ENCODE measurements at regions not wholly inside any gene's neighbourhood (a gene's known extent, or its start where the extent isn't known, plus 50 kb on each side); places are given as distances from the start of the nearest gene placed in this dataset.

GRCh38 chr13:90416519-90416918, 931.0 kb upstream of the MIR17HG start:
- no peaks in the 10 kb centered on the region for H3K27me3 ChIP-seq (ENCODE audit: insufficient read depth, insufficient read length)
- no peaks in the 10 kb centered on the region for H3K9me3 ChIP-seq (ENCODE audit: insufficient read depth, low read length)
- no peak for DNase-seq (ENCODE audit: low read depth, low spot score)
- no peaks in the 10 kb centered on the region for H3K36me3 ChIP-seq (ENCODE audit: insufficient read depth, insufficient read length, low read length)
- TF ChIP-seq SUZ12 (IDR thresholded peaks at IDR 0.05; ENCODE audit: extremely low read depth, insufficient read depth, insufficient read length) = no peak
- no peak for TF ChIP-seq YY1 (IDR thresholded peaks at IDR 0.05; ENCODE audit: insufficient read depth, insufficient read length)
- no peak for TF ChIP-seq ZNF274 (IDR thresholded peaks at IDR 0.05; ENCODE audit: low read depth, low read length)
- no peak overlapping the region for H3K9ac ChIP-seq (ENCODE audit: insufficient read length, low read depth)
- no peaks in the 10 kb centered on the region for H3K4me1 ChIP-seq (ENCODE audit: insufficient read depth, insufficient read length)
- no peak overlapping the region for H3K4me3 ChIP-seq (ENCODE audit: insufficient read length, low read depth)

- Histone ChIP-seq H3K27me3 (ENCODE audit: insufficient read depth, insufficient read length) (no peaks in the 10 kb centered on the region), H3K4me3 (ENCODE audit: insufficient read length, low read depth) (no peak overlapping the region), H3K9ac (ENCODE audit: insufficient read length, low read depth) (no peak overlapping the region), H3K36me3 (ENCODE audit: insufficient read depth, insufficient read length, low read length) (no peaks in the 10 kb centered on the region), H3K4me1 (ENCODE audit: insufficient read depth, insufficient read length) (no peaks in the 10 kb centered on the region), H3K9me3 (ENCODE audit: insufficient read depth, low read length) (no peaks in the 10 kb centered on the region)
- TF ChIP-seq YY1 (IDR thresholded peaks at IDR 0.05; ENCODE audit: insufficient read depth, insufficient read length) (no peak), SUZ12 (IDR thresholded peaks at IDR 0.05; ENCODE audit: extremely low read depth, insufficient read depth, insufficient read length) (no peak), ZNF274 (IDR thresholded peaks at IDR 0.05; ENCODE audit: low read depth, low read length) (no peak)
- no peak for DNase-seq (ENCODE audit: low read depth, low spot score)
Observed at GRCh38 chr13:90416938-90417337, 930.5 kb upstream of the MIR17HG start.

- Histone ChIP-seq H3K27me3 (ENCODE audit: insufficient read depth, insufficient read length) (no peaks in the 10 kb centered on the region), H3K9me3 (ENCODE audit: insufficient read depth, low read length) (no peaks in the 10 kb centered on the region), H3K4me3 (ENCODE audit: insufficient read length, low read depth) (no peak overlapping the region), H3K4me1 (ENCODE audit: insufficient read depth, insufficient read length) (no peaks in the 10 kb centered on the region), H3K36me3 (ENCODE audit: insufficient read depth, insufficient read length, low read length) (no peaks in the 10 kb centered on the region), H3K9ac (ENCODE audit: insufficient read length, low read depth) (no peak overlapping the region)
- TF ChIP-seq ZNF274 (IDR thresholded peaks at IDR 0.05; ENCODE audit: low read depth, low read length) = no peak
- no peak for TF ChIP-seq SUZ12 (IDR thresholded peaks at IDR 0.05; ENCODE audit: extremely low read depth, insufficient read depth, insufficient read length)
- no peak for TF ChIP-seq YY1 (IDR thresholded peaks at IDR 0.05; ENCODE audit: insufficient read depth, insufficient read length)
- DNase-seq (ENCODE audit: low read depth, low spot score) = no peak
Observed at GRCh38 chr13:90420683-90421082, 926.8 kb upstream of the MIR17HG start.

- H3K36me3 ChIP-seq (ENCODE audit: insufficient read depth, insufficient read length, low read length) = no peaks in the 10 kb centered on the region
- no peaks in the 10 kb centered on the region for H3K9me3 ChIP-seq (ENCODE audit: insufficient read depth, low read length)
- no peak for DNase-seq (ENCODE audit: low read depth, low spot score)
- no peak overlapping the region for H3K9ac ChIP-seq (ENCODE audit: insufficient read length, low read depth)
- TF ChIP-seq ZNF274 (IDR thresholded peaks at IDR 0.05; ENCODE audit: low read depth, low read length) (no peak), SUZ12 (IDR thresholded peaks at IDR 0.05; ENCODE audit: extremely low read depth, insufficient read depth, insufficient read length) (no peak), YY1 (IDR thresholded peaks at IDR 0.05; ENCODE audit: insufficient read depth, insufficient read length) (no peak)
- no peaks in the 10 kb centered on the region for H3K27me3 ChIP-seq (ENCODE audit: insufficient read depth, insufficient read length)
- H3K4me3 ChIP-seq (ENCODE audit: insufficient read length, low read depth) = no peak overlapping the region
- no peaks in the 10 kb centered on the region for H3K4me1 ChIP-seq (ENCODE audit: insufficient read depth, insufficient read length)
Observed at GRCh38 chr13:90427322-90428272, 919.9 kb upstream of the MIR17HG start.

- Histone ChIP-seq H3K9ac (ENCODE audit: insufficient read length, low read depth) (no peak overlapping the region), H3K36me3 (ENCODE audit: insufficient read depth, insufficient read length, low read length) (no peaks in the 10 kb centered on the region), H3K27me3 (ENCODE audit: insufficient read depth, insufficient read length) (no peaks in the 10 kb centered on the region), H3K9me3 (ENCODE audit: insufficient read depth, low read length) (no peaks in the 10 kb centered on the region), H3K4me1 (ENCODE audit: insufficient read depth, insufficient read length) (no peaks in the 10 kb centered on the region), H3K4me3 (ENCODE audit: insufficient read length, low read depth) (no peak overlapping the region)
- DNase-seq (ENCODE audit: low read depth, low spot score) = no peak
- TF ChIP-seq YY1 (IDR thresholded peaks at IDR 0.05; ENCODE audit: insufficient read depth, insufficient read length) (no peak), SUZ12 (IDR thresholded peaks at IDR 0.05; ENCODE audit: extremely low read depth, insufficient read depth, insufficient read length) (no peak), ZNF274 (IDR thresholded peaks at IDR 0.05; ENCODE audit: low read depth, low read length) (no peak)
Observed at GRCh38 chr13:90428522-90429210, 918.8 kb upstream of the MIR17HG start.

GRCh38 chr13:90430127-90430526, 917.4 kb upstream of the MIR17HG start:
- no peaks in the 10 kb centered on the region for H3K36me3 ChIP-seq (ENCODE audit: insufficient read depth, insufficient read length, low read length)
- H3K27me3 ChIP-seq (ENCODE audit: insufficient read depth, insufficient read length) = no peaks in the 10 kb centered on the region
- no peak overlapping the region for H3K4me3 ChIP-seq (ENCODE audit: insufficient read length, low read depth)
- TF ChIP-seq YY1 (IDR thresholded peaks at IDR 0.05; ENCODE audit: insufficient read depth, insufficient read length) (no peak), ZNF274 (IDR thresholded peaks at IDR 0.05; ENCODE audit: low read depth, low read length) (no peak), SUZ12 (IDR thresholded peaks at IDR 0.05; ENCODE audit: extremely low read depth, insufficient read depth, insufficient read length) (no peak)
- H3K9me3 ChIP-seq (ENCODE audit: insufficient read depth, low read length) = no peaks in the 10 kb centered on the region
- H3K4me1 ChIP-seq (ENCODE audit: insufficient read depth, insufficient read length) = no peaks in the 10 kb centered on the region
- no peak for DNase-seq (ENCODE audit: low read depth, low spot score)
- H3K9ac ChIP-seq (ENCODE audit: insufficient read length, low read depth) = no peak overlapping the region

GRCh38 chr13:90436697-90437096, 910.8 kb upstream of the MIR17HG start:
- Histone ChIP-seq H3K36me3 (ENCODE audit: insufficient read depth, insufficient read length, low read length) (no peaks in the 10 kb centered on the region), H3K4me3 (ENCODE audit: insufficient read length, low read depth) (no peak overlapping the region), H3K4me1 (ENCODE audit: insufficient read depth, insufficient read length) (no peaks in the 10 kb centered on the region), H3K9me3 (ENCODE audit: insufficient read depth, low read length) (no peaks in the 10 kb centered on the region), H3K9ac (ENCODE audit: insufficient read length, low read depth) (no peak overlapping the region), H3K27me3 (ENCODE audit: insufficient read depth, insufficient read length) (no peaks in the 10 kb centered on the region)
- DNase-seq (ENCODE audit: low read depth, low spot score) = no peak
- no peak for TF ChIP-seq YY1 (IDR thresholded peaks at IDR 0.05; ENCODE audit: insufficient read depth, insufficient read length)
- no peak for TF ChIP-seq SUZ12 (IDR thresholded peaks at IDR 0.05; ENCODE audit: extremely low read depth, insufficient read depth, insufficient read length)
- TF ChIP-seq ZNF274 (IDR thresholded peaks at IDR 0.05; ENCODE audit: low read depth, low read length) = no peak
